ENCODE measurements at regions not wholly inside any gene's neighbourhood (a gene's known extent, or its start where the extent isn't known, plus 50 kb on each side); places are given as distances from the start of the nearest gene placed in this dataset.
"Not testable (repeated sequence)": the region's sequence is repeated elsewhere in the genome, so short reads cannot be mapped to it uniquely, and the experiment has no call there.

DNA sequence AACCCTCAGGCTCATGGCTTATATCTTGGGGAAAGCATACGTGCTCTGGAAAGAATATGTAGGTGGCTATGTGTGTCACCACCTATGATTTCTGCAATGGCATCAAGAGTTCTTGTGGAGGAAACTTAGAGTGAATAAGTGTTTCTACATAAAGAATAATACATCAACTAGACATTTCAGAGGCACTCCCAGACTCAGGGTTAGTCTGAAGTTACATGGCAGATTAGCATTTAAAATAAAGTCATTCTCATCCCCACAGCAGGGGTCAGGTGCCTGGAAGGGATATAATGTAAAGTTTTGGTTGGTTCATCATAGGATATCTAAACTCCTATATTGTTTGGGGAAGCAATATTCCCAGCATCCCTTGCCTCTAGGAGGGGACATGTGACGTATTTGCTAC, 182.1 kb downstream of the PCTP start:
- no peaks in the 10 kb centered on the region for H3K36me3 Mint-ChIP-seq
- H3K4me1 Mint-ChIP-seq, result no peaks in the 10 kb centered on the region
- H3K9me3 Mint-ChIP-seq, result no peaks in the 10 kb centered on the region
- H3K27me3 Mint-ChIP-seq, result peaks cover 4% of the 10 kb centered on the region
- POLR2A ChIA-PET, result no interaction called here
- no peak for ATAC-seq (ENCODE audit: low read depth)
- DNase-seq, result no peak
- no peak overlapping the region for H3K4me3 Mint-ChIP-seq
- H3K27ac Mint-ChIP-seq, result no peak overlapping the region

DNA sequence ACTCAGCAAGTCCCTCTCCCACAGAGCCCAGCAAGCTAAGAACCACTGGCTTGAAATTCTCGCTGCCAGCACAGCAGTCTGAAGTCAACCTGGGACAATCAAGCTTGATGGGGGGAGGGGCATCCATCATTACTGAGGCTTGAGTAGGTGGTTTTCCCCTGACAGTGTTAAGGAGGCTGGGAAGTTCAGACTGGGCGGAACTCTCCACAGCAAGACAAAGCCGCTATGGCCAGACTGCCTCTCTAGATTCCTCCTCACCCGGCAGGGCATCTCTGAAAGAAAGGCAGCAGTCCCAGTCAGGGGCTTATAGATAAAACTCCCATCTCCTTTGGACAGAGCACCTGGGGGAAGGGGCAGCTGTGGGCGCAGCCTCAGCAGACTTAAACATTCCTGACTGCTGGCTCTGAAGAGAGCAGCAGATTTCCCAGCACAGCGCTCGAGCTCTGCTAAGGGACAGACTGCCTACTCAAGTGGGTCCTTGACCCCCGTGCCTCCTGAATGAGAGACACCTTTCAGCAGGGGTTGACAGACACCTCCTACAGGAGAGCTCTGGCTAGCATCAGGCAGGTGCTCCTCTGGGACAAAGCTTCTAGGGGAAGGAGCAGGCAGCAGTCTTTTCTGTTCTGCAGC, 188.4 kb downstream of the PCTP start:
- H3K4me1 Mint-ChIP-seq; H3K36me3 Mint-ChIP-seq; H3K4me3 Mint-ChIP-seq; DNase-seq; POLR2A ChIA-PET; H3K27ac Mint-ChIP-seq; H3K27me3 Mint-ChIP-seq; H3K9me3 Mint-ChIP-seq; ATAC-seq (ENCODE audit: low read depth): not testable (repeated sequence)

GRCh38 chr17:55959756-55960155, 193.5 kb upstream of the ANKFN1 start:
- H3K36me3 Mint-ChIP-seq, result no peaks in the 10 kb centered on the region
- H3K9me3 Mint-ChIP-seq, result no peaks in the 10 kb centered on the region
- POLR2A ChIA-PET, result no interaction called here
- H3K4me1 Mint-ChIP-seq, result no peaks in the 10 kb centered on the region
- H3K4me3 Mint-ChIP-seq, result no peak overlapping the region
- DNase-seq (no peak), ATAC-seq (ENCODE audit: low read depth) (no peak)
- H3K27ac Mint-ChIP-seq, result no peak overlapping the region
- H3K27me3 Mint-ChIP-seq, result peaks cover 10% of the 10 kb centered on the region

GRCh38 chr17:55961386-55961785, 191.9 kb upstream of the ANKFN1 start:
- Mint-ChIP-seq H3K4me3 (no peak overlapping the region), H3K4me1 (no peaks in the 10 kb centered on the region), H3K36me3 (no peaks in the 10 kb centered on the region), H3K27me3 (peaks cover 10% of the 10 kb centered on the region), H3K9me3 (no peaks in the 10 kb centered on the region), H3K27ac (no peak overlapping the region)
- POLR2A ChIA-PET, result no interaction called here
- DNase-seq, result no peak
- ATAC-seq (ENCODE audit: low read depth), result no peak

DNA sequence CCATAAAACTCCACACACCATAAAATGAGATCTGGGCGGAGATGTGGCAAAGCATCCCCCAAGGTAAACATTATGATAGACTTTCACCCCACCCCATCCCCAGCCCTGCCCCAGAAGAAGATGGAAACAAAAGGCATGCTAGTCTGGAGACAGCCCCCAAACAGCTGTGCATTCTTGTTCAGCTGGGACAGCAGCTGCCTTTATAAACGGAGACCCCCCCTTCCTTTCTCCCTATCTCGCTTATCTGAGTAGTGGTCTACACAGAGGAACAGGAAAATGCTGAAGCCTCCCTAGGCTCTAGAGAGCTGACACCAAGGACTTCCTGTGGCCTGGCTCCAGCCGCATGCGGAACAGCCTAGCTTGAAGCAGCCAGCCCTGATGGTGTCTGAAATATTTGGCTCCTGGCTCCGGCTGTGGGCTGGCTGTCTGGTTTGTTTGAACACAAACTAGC, 190.3 kb upstream of the ANKFN1 start:
- Mint-ChIP-seq H3K9me3 (no peaks in the 10 kb centered on the region), H3K4me3 (no peak overlapping the region), H3K27ac (no peak overlapping the region), H3K4me1 (no peaks in the 10 kb centered on the region), H3K27me3 (peaks cover 8% of the 10 kb centered on the region), H3K36me3 (no peaks in the 10 kb centered on the region)
- DNase-seq, result no peak
- ATAC-seq (ENCODE audit: low read depth), result no peak
- POLR2A ChIA-PET, result interaction anchor here (0.6 kb wide), 1 partner anchor 464 kb away, joined by 5 read pairs; no protein-coding TSS in a partner anchor

- DNase-seq (no peak), ATAC-seq (ENCODE audit: low read depth) (no peak)
- no peaks in the 10 kb centered on the region for H3K9me3 Mint-ChIP-seq
- POLR2A ChIA-PET, result no interaction called here
- no peak overlapping the region for H3K4me3 Mint-ChIP-seq
- no peaks in the 10 kb centered on the region for H3K36me3 Mint-ChIP-seq
- H3K27ac Mint-ChIP-seq, result no peak overlapping the region
- H3K27me3 Mint-ChIP-seq, result peaks cover 3% of the 10 kb centered on the region
- H3K4me1 Mint-ChIP-seq, result no peaks in the 10 kb centered on the region
These were observed 189.1 kb upstream of the ANKFN1 start for GRCh38 chr17:55964191-55964590.

GRCh38 chr17:55965051-55965450, 188.2 kb upstream of the ANKFN1 start:
- H3K36me3 Mint-ChIP-seq, result no peaks in the 10 kb centered on the region
- ATAC-seq (ENCODE audit: low read depth), result no peak
- POLR2A ChIA-PET, result no interaction called here
- H3K4me1 Mint-ChIP-seq, result no peaks in the 10 kb centered on the region
- no peaks in the 10 kb centered on the region for H3K9me3 Mint-ChIP-seq
- H3K27me3 Mint-ChIP-seq, result peaks cover 3% of the 10 kb centered on the region
- no peak overlapping the region for H3K27ac Mint-ChIP-seq
- no peak for DNase-seq
- no peak overlapping the region for H3K4me3 Mint-ChIP-seq

DNA sequence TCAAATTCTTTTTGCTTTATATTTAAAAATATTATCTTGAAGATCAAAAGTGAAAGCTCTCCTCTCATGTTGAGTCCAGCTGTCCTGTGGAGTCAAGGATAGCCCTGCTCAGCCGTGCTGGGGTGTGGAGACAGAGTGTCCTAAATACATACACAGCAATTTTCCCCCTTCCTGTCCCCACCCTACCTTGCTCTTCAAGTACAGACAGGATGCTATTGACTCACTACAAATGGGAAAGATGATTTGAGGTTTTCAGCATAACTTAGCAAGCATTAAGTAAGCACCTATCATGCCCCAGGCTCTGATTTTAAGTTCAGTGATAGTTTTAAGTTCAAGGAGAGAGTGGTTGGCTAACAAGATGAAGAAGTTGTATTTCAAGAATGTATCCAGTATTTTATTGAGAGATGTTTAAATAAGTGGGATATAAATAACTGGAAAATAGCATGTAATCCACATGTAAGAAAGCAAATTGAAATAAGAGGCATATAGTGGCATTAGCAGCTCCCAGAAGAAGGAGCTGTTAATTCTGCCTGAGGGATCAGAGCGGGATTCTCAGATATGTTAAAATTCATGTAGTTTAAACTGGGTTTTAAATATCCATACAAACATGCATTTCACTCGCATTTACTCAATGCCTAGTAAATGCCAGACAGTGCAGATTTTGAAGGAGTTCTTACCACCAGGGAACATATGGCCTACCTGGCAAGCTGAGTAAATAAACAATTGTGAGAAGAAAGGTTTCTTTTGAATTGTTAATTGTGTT, 183.5 kb upstream of the ANKFN1 start:
- Mint-ChIP-seq H3K36me3 (no peaks in the 10 kb centered on the region), H3K4me1 (no peaks in the 10 kb centered on the region)
- POLR2A ChIA-PET, result no interaction called here

GRCh38 chr17:55978578-55978977, 174.7 kb upstream of the ANKFN1 start:
- H3K4me3 Mint-ChIP-seq, result no peak overlapping the region
- DNase-seq (no peak), ATAC-seq (ENCODE audit: low read depth) (no peak)
- H3K27ac Mint-ChIP-seq, result no peak overlapping the region
- H3K27me3 Mint-ChIP-seq, result no peaks in the 10 kb centered on the region
- H3K36me3 Mint-ChIP-seq, result no peaks in the 10 kb centered on the region
- H3K9me3 Mint-ChIP-seq, result no peaks in the 10 kb centered on the region
- POLR2A ChIA-PET, result no interaction called here
- no peaks in the 10 kb centered on the region for H3K4me1 Mint-ChIP-seq

More for the DNA sequence above, 183.5 kb upstream of the ANKFN1 start:
- no peak overlapping the region for H3K27ac Mint-ChIP-seq
- ATAC-seq (ENCODE audit: low read depth) (no peak), DNase-seq (no peak)
- H3K4me3 Mint-ChIP-seq, result no peak overlapping the region
- H3K9me3 Mint-ChIP-seq, result no peaks in the 10 kb centered on the region
- no peaks in the 10 kb centered on the region for H3K27me3 Mint-ChIP-seq

DNA sequence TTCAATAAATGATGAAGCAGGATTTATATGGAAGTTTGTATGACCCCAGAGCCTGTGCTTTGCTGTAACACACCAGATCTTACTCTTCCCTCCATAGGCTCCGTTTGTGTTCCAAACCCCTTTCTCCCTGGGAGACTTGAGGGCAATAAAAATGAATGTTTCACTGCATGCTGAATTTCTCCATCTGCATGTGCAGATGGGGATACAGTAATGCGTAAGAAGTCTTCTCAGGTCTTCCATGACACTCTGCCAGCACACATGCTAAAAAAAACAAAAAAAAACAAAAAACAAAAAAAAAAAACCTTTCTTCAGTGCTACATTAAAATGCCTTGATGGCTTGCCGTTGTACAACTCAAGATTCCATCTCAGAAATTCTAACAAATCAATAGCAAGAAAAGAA, 170.2 kb upstream of the ANKFN1 start:
- Mint-ChIP-seq H3K27ac (no peak overlapping the region), H3K9me3 (peaks cover 1% of the 10 kb centered on the region), H3K4me3 (no peak overlapping the region), H3K27me3 (no peaks in the 10 kb centered on the region), H3K4me1 (no peaks in the 10 kb centered on the region), H3K36me3 (no peaks in the 10 kb centered on the region)
- POLR2A ChIA-PET, result no interaction called here
- ATAC-seq (ENCODE audit: low read depth), result no peak
- no peak for DNase-seq

DNA sequence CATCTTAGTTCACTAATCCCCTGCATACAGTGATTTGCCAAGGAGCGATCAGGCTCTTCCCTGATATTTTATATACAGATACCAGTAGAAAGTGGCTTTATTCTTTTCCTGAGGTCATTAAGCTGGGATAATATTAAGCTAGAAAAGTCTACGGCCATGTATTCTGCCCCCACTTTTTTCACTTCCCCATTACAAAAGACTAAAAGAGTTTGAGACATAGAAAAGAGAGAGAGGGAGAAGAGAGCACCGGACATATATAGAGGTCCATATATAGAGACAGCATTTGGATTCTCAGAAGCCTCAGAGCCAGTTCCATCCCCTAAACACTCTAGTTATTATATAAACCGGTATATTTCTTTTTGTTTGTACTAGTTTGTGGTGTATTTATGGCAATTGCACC, 166.5 kb upstream of the ANKFN1 start:
- Mint-ChIP-seq H3K27me3 (no peaks in the 10 kb centered on the region), H3K9me3 (peaks cover 1% of the 10 kb centered on the region), H3K4me1 (no peaks in the 10 kb centered on the region), H3K36me3 (no peaks in the 10 kb centered on the region), H3K27ac (no peak overlapping the region), H3K4me3 (no peak overlapping the region)
- DNase-seq (no peak), ATAC-seq (ENCODE audit: low read depth) (no peak)
- POLR2A ChIA-PET, result no interaction called here

DNA sequence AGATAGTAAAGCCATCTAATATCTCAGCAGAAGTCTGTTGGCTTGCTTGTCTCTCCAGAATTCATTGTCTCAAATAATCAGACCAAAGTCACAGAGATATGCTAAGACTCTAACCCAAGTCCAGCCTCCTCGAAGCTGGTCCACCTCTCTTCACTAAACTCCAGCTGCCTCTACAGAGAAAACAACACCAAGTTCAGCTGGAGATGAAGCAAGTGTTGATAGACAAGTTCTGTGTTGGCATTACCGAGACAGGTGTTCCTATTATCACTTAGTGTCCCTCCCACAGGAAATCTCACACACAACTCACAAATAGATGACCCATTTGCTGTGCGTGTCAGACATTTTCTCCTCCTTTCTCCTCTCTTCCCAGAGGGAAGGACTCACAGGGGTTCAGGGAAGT, 164.4 kb upstream of the ANKFN1 start:
- H3K27ac Mint-ChIP-seq, result no peak overlapping the region

GRCh38 chr17:55990332-55991006, 162.8 kb upstream of the ANKFN1 start:
- H3K27ac Mint-ChIP-seq, result no peak overlapping the region
- peaks cover 7% of the 10 kb centered on the region for H3K9me3 Mint-ChIP-seq
- no peaks in the 10 kb centered on the region for H3K27me3 Mint-ChIP-seq
- ATAC-seq (ENCODE audit: low read depth) (no peak), DNase-seq (no peak)
- POLR2A ChIA-PET, result no interaction called here
- no peaks in the 10 kb centered on the region for H3K36me3 Mint-ChIP-seq
- no peaks in the 10 kb centered on the region for H3K4me1 Mint-ChIP-seq
- no peak overlapping the region for H3K4me3 Mint-ChIP-seq

More for the DNA sequence above, 164.4 kb upstream of the ANKFN1 start:
- DNase-seq, result no peak
- POLR2A ChIA-PET, result no interaction called here
- no peaks in the 10 kb centered on the region for H3K4me1 Mint-ChIP-seq
- peaks cover 6% of the 10 kb centered on the region for H3K9me3 Mint-ChIP-seq
- ATAC-seq (ENCODE audit: low read depth), result no peak
- H3K36me3 Mint-ChIP-seq, result no peaks in the 10 kb centered on the region
- H3K4me3 Mint-ChIP-seq, result no peak overlapping the region
- H3K27me3 Mint-ChIP-seq, result no peaks in the 10 kb centered on the region

DNA sequence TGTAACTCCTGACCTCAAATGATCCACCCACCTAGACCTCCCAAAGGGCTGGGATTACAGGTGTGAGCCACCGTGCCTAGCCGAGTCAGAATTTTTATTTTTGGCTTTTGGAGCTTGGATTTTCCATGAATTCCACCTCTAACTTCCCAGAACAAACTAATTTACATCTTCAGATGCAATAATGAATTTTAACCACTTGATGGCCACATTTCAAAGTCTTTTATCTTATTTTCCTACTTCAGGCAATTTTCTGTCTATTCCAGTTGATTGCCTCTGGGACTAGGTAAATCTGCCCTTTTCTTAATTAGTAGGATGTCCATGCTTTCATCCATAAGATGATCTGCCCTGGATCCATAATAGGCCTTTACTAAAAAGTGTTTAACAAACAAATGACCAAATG, 156.4 kb upstream of the ANKFN1 start:
- Mint-ChIP-seq H3K4me3 (no peak overlapping the region), H3K4me1 (peaks cover 4% of the 10 kb centered on the region), H3K36me3 (no peaks in the 10 kb centered on the region), H3K27ac (no peak overlapping the region), H3K27me3 (no peaks in the 10 kb centered on the region), H3K9me3 (peaks cover 13% of the 10 kb centered on the region)
- POLR2A ChIA-PET, result no interaction called here
- DNase-seq (no peak), ATAC-seq (ENCODE audit: low read depth) (no peak)

Data from activated naive CD8-positive, alpha-beta T cell treated with anti-CD3 and anti-CD28 coated beads, Interleukin-2, amount 10 ng/mL, durations not matched to agents 7 days and 5 days (primary cell).